IMR-90 (cell line): ENCODE measurements at regions not wholly inside any gene's neighbourhood (a gene's known extent, or its start where the extent isn't known, plus 50 kb on each side); places are given as distances from the start of the nearest gene placed in this dataset.

Experiments used
- ATAC-seq: fragments of 200-7000 bp; cut with Tn5 transposase; 2 replicates; pipeline ENCODE4 v1.9.1; 2020; ENCODE audit warnings: low read depth, mild to moderate bottlenecking, moderate library complexity
- BruUV-seq: library from RNA; stranded (reverse); fragments of 400-500 nt; replicated peaks from 2 replicates; lab custom pipeline; 2021; lab: Mats Ljungman, UMichigan
- CTCF ChIA-PET: fragments of 300-600 bp; formaldehyde crosslinking; extraction: SDS; loops from one replicate; lab custom pipeline; 2021; ENCODE audit warnings: antibody characterized with exemption; lab: Yijun Ruan, JAX
- POLR2A ChIA-PET: fragments of 300-600 bp; sonication (Branson Sonifier 250); formaldehyde crosslinking; loops from one replicate; lab custom pipeline; 2022; ENCODE audit warnings: antibody characterized with exemption; ENCODE audit not compliant: unreplicated experiment; lab: Charles Lee
- DNase-seq: peaks from one replicate; pipeline ENCODE4 v3.0.0; 2013
- H2AFZ ChIP-seq: replicated peaks from 2 replicates; pipeline ENCODE3; 2013; ENCODE audit warnings: low read length, mild to moderate bottlenecking; ENCODE audit not compliant: poor library complexity
- H2AK5ac ChIP-seq: 2 replicates; pipeline ENCODE4 v1.6.1; 2013; ENCODE audit warnings: low read depth, low read length, inconsistent platforms
- H2AK9ac ChIP-seq: replicated peaks from 2 replicates; pipeline ENCODE3; 2013; ENCODE audit warnings: mild to moderate bottlenecking, low read depth, low read length, moderate library complexity; ENCODE audit not compliant: poor library complexity
- H2BK120ac ChIP-seq: 2 replicates; pipeline ENCODE4 v1.6.1; 2013; ENCODE audit warnings: low read depth, low read length, inconsistent platforms
- H2BK15ac ChIP-seq: 3 replicates; pipeline ENCODE4 v1.6.1; 2013; ENCODE audit warnings: low read depth, low read length, inconsistent platforms
- H2BK20ac ChIP-seq: 2 replicates; pipeline ENCODE4 v1.6.1; 2013; ENCODE audit warnings: low read depth, mild to moderate bottlenecking, inconsistent platforms, low read length, moderate library complexity
- H2BK5ac ChIP-seq: 2 replicates; pipeline ENCODE4 v1.6.1; 2013; ENCODE audit warnings: mild to moderate bottlenecking, low read depth, low read length, inconsistent platforms; ENCODE audit not compliant: poor library complexity, severe bottlenecking
- H3K14ac ChIP-seq: replicated peaks from 2 replicates; pipeline ENCODE4 v1.6.1; 2013; ENCODE audit warnings: low read depth, low read length, inconsistent platforms
- H3K18ac ChIP-seq: 2 replicates; pipeline ENCODE4 v1.6.1; 2013; ENCODE audit warnings: low read depth, low read length, control low read depth
- H3K23ac ChIP-seq: 2 replicates; pipeline ENCODE4 v1.6.1; 2013; ENCODE audit warnings: low read depth, low read length, inconsistent platforms
- H3K27ac ChIP-seq: 2 replicates; pipeline ENCODE4 v1.5.1; 2013; ENCODE audit warnings: mild to moderate bottlenecking, control low read depth, low read length; ENCODE audit not compliant: insufficient read depth
- H3K27me3 ChIP-seq: 2 replicates; pipeline ENCODE4 v1.6.1; 2013; ENCODE audit warnings: low read length; ENCODE audit not compliant: control insufficient read depth, insufficient read depth
- H3K36me3 ChIP-seq: 2 replicates; pipeline ENCODE4 v1.6.1; 2013; ENCODE audit warnings: low read length, mixed read lengths; ENCODE audit not compliant: control insufficient read depth, insufficient read depth
- H3K4ac ChIP-seq: 2 replicates; pipeline ENCODE4 v1.6.1; 2013; ENCODE audit warnings: low read depth, low read length, inconsistent platforms
- H3K4me1 ChIP-seq: 2 replicates; pipeline ENCODE4 v1.6.1; 2013; ENCODE audit warnings: low read length, mixed read lengths; ENCODE audit not compliant: control insufficient read depth, insufficient read depth
- H3K4me2 ChIP-seq: 2 replicates; pipeline ENCODE4 v1.6.1; 2013; ENCODE audit warnings: low read depth, mild to moderate bottlenecking, control low read depth, low read length, moderate library complexity
- H3K4me3 ChIP-seq: 2 replicates; pipeline ENCODE4 v1.5.1; 2013; ENCODE audit warnings: low read depth, mild to moderate bottlenecking, control low read depth, low read length, moderate library complexity; ENCODE audit not compliant: insufficient read depth
- H3K56ac ChIP-seq: 2 replicates; pipeline ENCODE4 v1.6.1; 2013; ENCODE audit warnings: low read length, inconsistent platforms; ENCODE audit not compliant: insufficient read depth; ENCODE audit errors: extremely low read depth
- H3K79me1 ChIP-seq, 2 experiments: 2 replicates each; pipeline ENCODE4 v1.6.1; 2013; ENCODE audit warnings: low read length in 2 of 2, inconsistent platforms in 1 of 2, low read depth in 1 of 2
- H3K9ac ChIP-seq: 2 replicates; pipeline ENCODE4 v1.6.1; 2013; ENCODE audit warnings: low read depth, low read length, control low read depth
- H3K9me1 ChIP-seq: 2 replicates; pipeline ENCODE4 v1.6.1; 2013; ENCODE audit warnings: low read length, inconsistent platforms; ENCODE audit not compliant: insufficient read depth
- H3K9me3 ChIP-seq: 2 replicates; pipeline ENCODE4 v1.6.1; 2013; ENCODE audit warnings: low read length; ENCODE audit not compliant: control insufficient read depth, insufficient read depth
- H4K20me1 ChIP-seq: 2 replicates; pipeline ENCODE4 v1.6.1; 2013; ENCODE audit warnings: low read length, inconsistent platforms; ENCODE audit not compliant: insufficient read depth
- H4K5ac ChIP-seq: 2 replicates; pipeline ENCODE4 v1.6.1; 2013; ENCODE audit warnings: mild to moderate bottlenecking, low read depth, low read length, control low read depth
- H4K8ac ChIP-seq, 2 experiments: 2 replicates each; pipeline ENCODE4 v1.6.1; 2013; ENCODE audit warnings: low read depth in 2 of 2, low read length in 2 of 2, control low read depth in 1 of 2, inconsistent platforms in 1 of 2
- H4K91ac ChIP-seq: 2 replicates; pipeline ENCODE4 v1.6.1; 2013; ENCODE audit warnings: low read depth, low read length, inconsistent platforms; ENCODE audit not compliant: insufficient read depth
- CHD1 ChIP-seq: IDR thresholded peaks from 2 replicates; pipeline ENCODE4 v1.6.1; 2012; ENCODE audit warnings: low read depth, low read length, improper control_type of control experiment
- CTCF ChIP-seq: conservative IDR thresholded peaks from 2 replicates; pipeline ENCODE4 v1.5.1; 2012; ENCODE audit warnings: mild to moderate bottlenecking, low read depth, low read length, improper control_type of control experiment
- FOS ChIP-seq: fragments of 150-350 bp; IDR thresholded peaks from 2 replicates; pipeline ENCODE4 v1.6.1; 2016; ENCODE audit warnings: low read depth, low read length
- MAFK ChIP-seq: IDR thresholded peaks from 2 replicates; pipeline ENCODE4 v1.6.1; 2012; ENCODE audit warnings: low read depth, low read length, improper control_type of control experiment
- MXI1 ChIP-seq: IDR thresholded peaks from 2 replicates; pipeline ENCODE4 v1.6.1; 2012; ENCODE audit warnings: low read depth, mild to moderate bottlenecking, low read length, moderate library complexity, borderline replicate concordance
- NFE2L2 ChIP-seq: fragments of 150-350 bp; IDR thresholded peaks from 2 replicates; pipeline ENCODE4 v1.6.1; 2016; ENCODE audit warnings: low read depth, mild to moderate bottlenecking, low read length
- POLR2A ChIP-seq: IDR thresholded peaks from 2 replicates; pipeline ENCODE4 v1.6.1; 2012; ENCODE audit warnings: mild to moderate bottlenecking, low read depth, low read length
- USF2 ChIP-seq: fragments of 150-350 bp; IDR thresholded peaks from 2 replicates; pipeline ENCODE4 v1.6.1; 2017; ENCODE audit warnings: mild to moderate bottlenecking, antibody characterized with exemption, low read length, low read depth
- WGBS, 2 experiments: methylation state at CpG; one replicate each; pipeline versions ENCODE4 v1.1.5 to v1.1.7; 2013; ENCODE audit warnings: missing lambda C conversion rate in 2 of 2; ENCODE audit not compliant: insufficient read length in 1 of 2; ENCODE audit errors: extremely low coverage in 2 of 2; 5-methylcytosine and 5-hydroxymethylcytosine counted together
- dilution Hi-C: fragments of 300-500 bp; cut with HindIII; formaldehyde crosslinking; loops from one replicate; pipeline ENCODE4 v1.14.3; 2018; ENCODE audit warnings: low sequenced_read_pairs; ENCODE audit not compliant: unreplicated experiment
- in situ Hi-C: fragments of 300-500 bp; cut with MboI; formaldehyde crosslinking; loops from 3 replicates; pipeline ENCODE4 v1.14.3; 2019; ENCODE audit warnings: low sequenced_read_pairs, inconsistent platforms, mixed read lengths
- intact Hi-C: fragments of 100-400 bp; cut with micrococcal nuclease; formaldehyde crosslinking; loops from 2 replicates; pipeline ENCODE4 v1.10.0; 2022

- BruUV-seq: no TSS peak
- no peak overlapping the region for H3K23ac ChIP-seq
- dilution Hi-C loops (no loop called here), in situ Hi-C loops (no loop called here), intact Hi-C loops (no loop called here)
- no CpG with 5 or more reads among the region's 1 CpG for WGBS, 2 experiments
- ChIA-PET POLR2A (no interaction called here), CTCF (no interaction called here)
- no peaks in the 10 kb centered on the region for H3K27me3 ChIP-seq
- no peak for TF ChIP-seq MAFK
- no peak for TF ChIP-seq CTCF
- no peak for TF ChIP-seq NFE2L2
- TF ChIP-seq CHD1: no peak
- no peak for TF ChIP-seq POLR2A
- TF ChIP-seq MXI1: no peak
- TF ChIP-seq FOS: no peak
- TF ChIP-seq USF2: no peak
- H3K4me3 ChIP-seq: no peak overlapping the region
- H3K9me1 ChIP-seq: no peaks in the 10 kb centered on the region
- no peaks in the 10 kb centered on the region for H4K20me1 ChIP-seq
- no peak overlapping the region for H4K91ac ChIP-seq
- H3K18ac ChIP-seq: no peak overlapping the region
- ATAC-seq (no peak), DNase-seq (no peak)
- H2AK9ac ChIP-seq: no peak overlapping the region
- H3K9me3 ChIP-seq: peaks cover 18% of the 10 kb centered on the region
- H4K8ac ChIP-seq: no peak overlapping the region
- H3K36me3 ChIP-seq: no peaks in the 10 kb centered on the region
- H4K5ac ChIP-seq: no peak overlapping the region
- H2BK120ac ChIP-seq: no peak overlapping the region
- no peak overlapping the region for H3K14ac ChIP-seq
- no peak overlapping the region for H3K9ac ChIP-seq
- no peak overlapping the region for H3K27ac ChIP-seq
- H2BK20ac ChIP-seq: no peak overlapping the region
- no peaks in the 10 kb centered on the region for H3K79me1 ChIP-seq
- H3K4me2 ChIP-seq: no peak overlapping the region
- no peak overlapping the region for H2AFZ ChIP-seq
- no peak overlapping the region for H2BK15ac ChIP-seq
- no peak overlapping the region for H3K56ac ChIP-seq
- H2AK5ac ChIP-seq: no peak overlapping the region
- no peaks in the 10 kb centered on the region for H3K4me1 ChIP-seq
- no peak overlapping the region for H2BK5ac ChIP-seq
- H3K4ac ChIP-seq: no peak overlapping the region
Measured at GRCh38 chr5:117210796-117211195, 636.2 kb upstream of the SEMA6A start.
